CD14-positive monocyte (primary cell): ENCODE measurements at regions not wholly inside any gene's neighbourhood (a gene's known extent, or its start where the extent isn't known, plus 50 kb on each side); places are given as distances from the start of the nearest gene placed in this dataset.

Experiments used
- DNase-seq, 3 donors: peaks; one replicate each; pipeline ENCODE4 v3.0.0-alpha.2; 2011 to 2022
- H2AFZ ChIP-seq: 2 replicates; pipeline ENCODE4 v1.6.0; 2012; ENCODE audit warnings: mild to moderate bottlenecking, low read depth, low read length, inconsistent platforms; ENCODE audit not compliant: insufficient read depth, poor library complexity, severe bottlenecking
- H3K27ac ChIP-seq, 2 donors: 1 replicate in 1 of 2; 2 replicates in 1 of 2; pipeline ENCODE4 v1.5.1; 2012 to 2013; ENCODE audit warnings: low read length in 2 of 2, control low read depth in 1 of 2, inconsistent platforms in 1 of 2, low read depth in 1 of 2, mild to moderate bottlenecking in 1 of 2
- H3K27me3 ChIP-seq, 2 donors: one replicate each; pipeline versions ENCODE4 v1.6.0 to v1.6.1; 2011 to 2013; ENCODE audit warnings: low read length in 2 of 2; ENCODE audit not compliant: control insufficient read depth in 2 of 2, insufficient read depth in 2 of 2
- H3K36me3 ChIP-seq, 2 donors: replicated peaks in 1 of 2; 1 replicate in 1 of 2; 2 replicates in 1 of 2; pipeline versions ENCODE4 v1.5.1 to v1.6.1; 2012 to 2013; ENCODE audit warnings: low read length in 2 of 2, control low read depth in 1 of 2, inconsistent platforms in 1 of 2, mild to moderate bottlenecking in 1 of 2; ENCODE audit not compliant: insufficient read depth in 2 of 2, control insufficient read depth in 1 of 2
- H3K4me1 ChIP-seq, 2 donors: 1 replicate in 1 of 2; 2 replicates in 1 of 2; pipeline versions ENCODE4 v1.5.1 to v1.6.1; 2012 to 2013; ENCODE audit warnings: low read length in 2 of 2, control low read depth in 1 of 2, inconsistent platforms in 1 of 2, mild to moderate bottlenecking in 1 of 2, moderate library complexity in 1 of 2; ENCODE audit not compliant: insufficient read depth in 2 of 2, control insufficient read depth in 1 of 2
- H3K4me2 ChIP-seq: replicated peaks from 2 replicates; pipeline ENCODE3; 2012; ENCODE audit warnings: low read length, moderate library complexity, mild to moderate bottlenecking; ENCODE audit not compliant: poor library complexity, severe bottlenecking; ENCODE audit errors: extremely low read depth
- H3K4me3 ChIP-seq, 3 experiments: fragments of 200-600 bp in 1 of 3; sonication (generic) in 1 of 3; replicated peaks in 1 of 3; 1 replicate in 2 of 3; 2 replicates in 1 of 3; pipeline ENCODE4 v1.5.1; 2011 to 2013; ENCODE audit warnings: low read length in 3 of 3, mild to moderate bottlenecking in 3 of 3, control low read depth in 2 of 3, low read depth in 2 of 3, inconsistent platforms in 1 of 3, moderate library complexity in 1 of 3
- H3K79me2 ChIP-seq: 2 replicates; pipeline ENCODE4 v1.6.0; 2012; ENCODE audit warnings: mild to moderate bottlenecking, control low read depth, inconsistent platforms, low read length, moderate library complexity; ENCODE audit not compliant: insufficient read depth
- H3K9ac ChIP-seq: 2 replicates; pipeline ENCODE4 v1.6.0; 2017; ENCODE audit warnings: low read length, mild to moderate bottlenecking; ENCODE audit not compliant: insufficient read depth, poor library complexity, severe bottlenecking
- H3K9me3 ChIP-seq, 2 donors: replicated peaks in 1 of 2; 1 replicate in 1 of 2; 2 replicates in 1 of 2; pipeline versions ENCODE4 v1.5.1 to v1.6.1; 2012 to 2013; ENCODE audit warnings: low read length in 2 of 2, control low read depth in 1 of 2; ENCODE audit not compliant: control insufficient read depth in 1 of 2, insufficient read depth in 1 of 2
- H4K20me1 ChIP-seq: 2 replicates; pipeline ENCODE4 v1.6.0; 2012; ENCODE audit warnings: mild to moderate bottlenecking, low read length, control low read depth, moderate library complexity; ENCODE audit not compliant: insufficient read depth
- H3K27ac Mint-ChIP-seq, 7 donors: one replicate each; pipeline ENCODE4 v1.8.0; 2020; ENCODE audit warnings: mild to moderate bottlenecking in 7 of 7, mixed read lengths in 7 of 7, moderate library complexity in 6 of 7, inconsistent platforms in 2 of 7
- H3K27me3 Mint-ChIP-seq, 3 donors: one replicate each; pipeline ENCODE4 v1.8.0; 2021 to 2022; ENCODE audit warnings: low read depth in 3 of 3, mild to moderate bottlenecking in 3 of 3, mixed read lengths in 3 of 3, moderate library complexity in 3 of 3, inconsistent platforms in 1 of 3
- H3K36me3 Mint-ChIP-seq, 2 donors: one replicate each; pipeline ENCODE4 v1.8.0; 2020; ENCODE audit warnings: mixed read lengths in 2 of 2, inconsistent platforms in 1 of 2, mild to moderate bottlenecking in 1 of 2
- H3K4me1 Mint-ChIP-seq: one replicate; pipeline ENCODE4 v1.8.0; 2020; ENCODE audit warnings: mild to moderate bottlenecking, mixed read lengths
- H3K4me3 Mint-ChIP-seq, 2 donors: one replicate each; pipeline ENCODE4 v1.8.0; 2020; ENCODE audit warnings: mild to moderate bottlenecking in 2 of 2, mixed read lengths in 2 of 2, moderate library complexity in 1 of 2
- H3K9me3 Mint-ChIP-seq, 7 donors: one replicate each; pipeline ENCODE4 v1.8.0; 2020 to 2022; ENCODE audit warnings: mixed read lengths in 7 of 7, mild to moderate bottlenecking in 6 of 7, moderate library complexity in 6 of 7, inconsistent platforms in 2 of 7
- WGBS: methylation state at CpG from one replicate; pipeline ENCODE4 v1.1.5; 2013; ENCODE audit warnings: missing lambda C conversion rate; ENCODE audit not compliant: insufficient coverage; 5-methylcytosine and 5-hydroxymethylcytosine counted together
- intact Hi-C, 2 donors: fragments of 100-400 bp; cut with micrococcal nuclease; formaldehyde crosslinking; loops; one replicate each; pipeline versions ENCODE4 v1.15.0 to v1.15.1; 2023
- TF ChIP-seq, protein P1 (sequence below): fragments of 200-600 bp; IDR thresholded peaks from one replicate; pipeline ENCODE4 v1.8.0; 2022; ENCODE audit warnings: antibody characterized with exemption, mild to moderate bottlenecking

DNA sequence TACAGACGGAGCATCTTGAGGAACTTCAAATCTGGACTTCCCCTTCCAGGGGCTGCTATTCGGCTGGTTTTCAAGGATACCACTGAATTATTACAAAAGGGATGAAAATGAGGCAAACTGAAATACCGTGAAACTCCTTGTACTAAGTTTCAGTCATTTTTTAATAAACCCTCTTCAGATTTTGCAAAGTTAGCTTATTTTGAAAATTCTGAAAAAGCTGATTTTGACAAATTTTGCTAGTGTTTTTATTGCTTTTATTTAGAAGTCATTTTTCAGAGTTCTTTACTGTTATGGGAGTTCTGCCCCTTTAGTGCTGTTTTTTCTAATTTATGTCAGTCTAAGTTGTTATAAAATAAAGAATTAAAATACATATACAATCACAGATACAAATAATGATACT is 390.4 kb upstream of the VRK2 start:
- Histone ChIP-seq H3K27ac (no peak overlapping the region), H3K4me2 (no peak overlapping the region), H4K20me1 (no peaks in the 10 kb centered on the region), H3K9ac (no peak overlapping the region), H2AFZ (no peak overlapping the region), H3K36me3 (no peaks in the 10 kb centered on the region), H3K27me3 (no peaks in the 10 kb centered on the region), H3K4me3 (no peak overlapping the region), H3K4me1 (no peaks in the 10 kb centered on the region), H3K79me2 (no peaks in the 10 kb centered on the region), H3K9me3 (peaks cover 8 to 15% of the 10 kb centered on the region in 2 donors)
- no CpG with 5 or more reads among the region's 3 CpGs for WGBS
- Mint-ChIP-seq H3K4me3 (no peak overlapping the region), H3K4me1 (no peaks in the 10 kb centered on the region), H3K27ac (no peak overlapping the region), H3K36me3 (peaks cover 0 to 3% of the 10 kb centered on the region in 2 donors), H3K27me3 (no peaks in the 10 kb centered on the region), H3K9me3 (peaks cover 4 to 16% (median 12%) of the 10 kb centered on the region in 7 donors)
- intact Hi-C loops: no loop called here
- TF ChIP-seq, protein P1, sequence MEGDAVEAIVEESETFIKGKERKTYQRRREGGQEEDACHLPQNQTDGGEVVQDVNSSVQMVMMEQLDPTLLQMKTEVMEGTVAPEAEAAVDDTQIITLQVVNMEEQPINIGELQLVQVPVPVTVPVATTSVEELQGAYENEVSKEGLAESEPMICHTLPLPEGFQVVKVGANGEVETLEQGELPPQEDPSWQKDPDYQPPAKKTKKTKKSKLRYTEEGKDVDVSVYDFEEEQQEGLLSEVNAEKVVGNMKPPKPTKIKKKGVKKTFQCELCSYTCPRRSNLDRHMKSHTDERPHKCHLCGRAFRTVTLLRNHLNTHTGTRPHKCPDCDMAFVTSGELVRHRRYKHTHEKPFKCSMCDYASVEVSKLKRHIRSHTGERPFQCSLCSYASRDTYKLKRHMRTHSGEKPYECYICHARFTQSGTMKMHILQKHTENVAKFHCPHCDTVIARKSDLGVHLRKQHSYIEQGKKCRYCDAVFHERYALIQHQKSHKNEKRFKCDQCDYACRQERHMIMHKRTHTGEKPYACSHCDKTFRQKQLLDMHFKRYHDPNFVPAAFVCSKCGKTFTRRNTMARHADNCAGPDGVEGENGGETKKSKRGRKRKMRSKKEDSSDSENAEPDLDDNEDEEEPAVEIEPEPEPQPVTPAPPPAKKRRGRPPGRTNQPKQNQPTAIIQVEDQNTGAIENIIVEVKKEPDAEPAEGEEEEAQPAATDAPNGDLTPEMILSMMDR: no peak
- DNase-seq: no peak

GRCh38 chr2:57669570-57669969 is 377.0 kb upstream of the VRK2 start:
- H3K4me1 ChIP-seq: no peaks in the 10 kb centered on the region
- no CpG with 5 or more reads among the region's 1 CpG for WGBS
- Mint-ChIP-seq H3K36me3 (no peaks in the 10 kb centered on the region), H3K9me3 (peaks cover 0 to 3% (median 0%) of the 10 kb centered on the region in 7 donors), H3K27ac (no peak overlapping the region), H3K27me3 (no peaks in the 10 kb centered on the region), H3K4me3 (no peak overlapping the region), H3K4me1 (no peaks in the 10 kb centered on the region)
- no peaks in the 10 kb centered on the region for H3K9me3 ChIP-seq
- H2AFZ ChIP-seq: no peak overlapping the region
- TF ChIP-seq, protein P1: no peak
- H3K4me2 ChIP-seq: no peak overlapping the region
- no peaks in the 10 kb centered on the region for H3K79me2 ChIP-seq
- no peaks in the 10 kb centered on the region for H3K36me3 ChIP-seq
- no peak overlapping the region for H3K27ac ChIP-seq
- no peaks in the 10 kb centered on the region for H4K20me1 ChIP-seq
- intact Hi-C loops: no loop called here
- no peaks in the 10 kb centered on the region for H3K27me3 ChIP-seq
- H3K4me3 ChIP-seq: no peak overlapping the region
- DNase-seq: no peak
- no peak overlapping the region for H3K9ac ChIP-seq
